Suppressor macrophage (primary cell): ENCODE measurements at regions not wholly inside any gene's neighbourhood (a gene's known extent, or its start where the extent isn't known, plus 50 kb on each side); places are given as distances from the start of the nearest gene placed in this dataset.
"Not testable (repeated sequence)": the region's sequence is repeated elsewhere in the genome, so short reads cannot be mapped to it uniquely, and the experiment has no call there.

Experiments used
- DNase-seq, 4 experiments: peaks; one replicate each; pipeline ENCODE4 v3.0.0-alpha.2; 2020 to 2022

DNA sequence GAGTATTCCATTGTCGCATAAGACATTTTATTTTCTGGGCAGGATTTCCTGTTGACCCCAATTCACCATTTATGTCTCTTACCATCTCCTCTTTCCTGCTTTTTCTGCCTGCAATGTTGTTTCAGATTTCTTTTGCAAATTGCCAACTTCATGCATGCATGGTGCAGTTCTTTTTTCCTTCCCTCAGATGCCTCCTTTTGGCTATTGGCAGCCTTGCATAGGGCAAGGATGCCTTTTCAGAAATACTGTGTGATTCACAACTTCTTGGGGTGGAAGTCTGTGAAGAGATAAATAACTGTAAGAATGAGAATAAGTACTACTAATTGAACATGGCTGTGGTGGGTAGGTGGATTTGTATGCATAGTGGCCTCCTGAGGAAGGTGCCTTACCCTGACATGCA is 116.7 kb downstream of the SOX4 start:
- DNase-seq, result no peak

DNA sequence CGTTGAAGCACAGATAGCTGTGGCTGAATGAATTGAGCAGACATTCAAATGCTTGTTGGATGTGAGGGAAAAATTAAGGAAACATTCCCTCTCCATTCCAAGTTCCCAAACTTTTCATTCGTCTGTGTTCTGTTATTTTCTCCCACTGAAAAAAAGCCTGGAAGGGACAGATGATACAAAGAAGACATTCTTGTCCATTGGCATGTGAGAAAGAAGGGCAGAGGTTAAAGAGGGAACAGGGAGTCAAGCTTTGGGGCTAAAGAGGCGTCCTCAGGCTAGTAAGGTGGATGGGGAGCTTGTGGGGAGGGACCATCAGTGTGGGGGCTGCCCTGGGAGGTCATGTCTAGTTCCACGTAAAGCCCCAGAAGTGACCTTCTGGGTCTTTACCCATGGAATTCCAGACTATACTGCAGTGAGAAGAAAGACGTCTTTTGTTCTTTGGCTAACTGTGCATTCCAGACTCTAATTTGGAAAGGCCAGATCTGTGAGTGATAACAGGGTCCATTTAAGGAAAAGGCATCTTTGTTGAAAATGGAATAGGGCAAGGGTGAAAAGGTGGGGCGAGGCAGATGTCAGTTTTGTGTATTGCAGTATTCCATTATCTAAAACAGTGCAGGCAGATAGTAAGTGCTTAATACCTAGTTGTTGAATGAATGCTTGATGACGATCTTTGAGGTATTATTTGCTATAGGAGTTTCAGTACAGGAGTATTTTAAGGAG is 117.5 kb downstream of the SOX4 start:
- DNase-seq, result no peak

DNA sequence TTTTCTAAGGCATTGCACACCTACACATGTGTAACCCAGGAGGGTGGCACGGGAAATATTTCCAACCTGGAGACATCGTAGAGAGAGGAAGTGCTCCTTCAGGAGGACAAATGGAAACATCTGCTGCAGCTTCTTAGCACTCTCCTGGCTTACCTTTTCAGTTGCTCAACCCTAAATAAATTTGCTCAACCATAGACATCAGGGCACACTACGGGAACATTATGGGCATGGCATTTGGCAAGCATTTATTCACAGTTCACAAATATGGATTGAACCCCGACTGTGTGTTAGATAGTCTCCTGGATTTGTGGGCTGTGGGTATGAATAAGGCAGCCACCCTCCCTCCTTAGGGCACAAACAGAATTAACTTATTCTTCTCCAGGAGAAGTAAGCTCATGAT is 118.7 kb downstream of the SOX4 start:
- no peak for DNase-seq

DNA sequence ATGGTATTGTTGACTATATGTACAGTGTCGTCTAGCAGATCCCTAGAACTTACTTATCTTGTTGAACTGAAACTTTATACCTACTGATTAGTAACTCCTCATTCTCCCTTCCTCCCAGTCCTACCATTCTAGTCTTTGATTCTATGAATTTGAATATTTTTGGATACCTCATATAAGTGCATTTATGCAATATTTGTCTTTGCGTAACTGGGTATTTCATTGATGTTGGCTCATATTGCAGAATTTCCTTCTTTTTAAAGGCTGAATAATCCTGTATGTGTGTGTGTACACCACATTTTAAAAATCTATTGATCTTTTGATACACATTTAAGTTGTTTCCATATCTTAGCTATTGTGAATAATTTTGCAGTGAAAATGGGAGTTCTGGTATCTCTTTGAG is 119.9 kb downstream of the SOX4 start:
- peak in 2 of 4 experiments; percentile 21 to 25 for DNase-seq

DNA sequence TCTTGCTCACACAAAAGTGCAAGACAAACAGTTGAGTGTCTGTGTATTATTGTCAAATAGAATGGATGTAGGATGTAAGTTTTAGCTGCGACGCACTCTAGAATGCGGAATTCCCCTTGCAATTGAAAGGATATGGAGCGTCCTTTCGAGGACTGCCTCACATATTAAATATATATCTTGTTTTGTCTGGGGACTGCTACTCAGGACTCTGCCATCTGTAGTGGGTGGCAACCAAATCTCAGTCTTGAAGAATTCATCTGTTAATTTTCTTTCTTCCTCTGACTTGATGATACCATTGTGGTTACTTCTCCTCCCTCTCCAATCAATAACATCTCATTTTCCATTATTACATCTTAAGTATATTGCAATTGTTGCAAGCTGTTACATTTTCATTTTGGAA is 121.6 kb downstream of the SOX4 start:
- DNase-seq, result no peak

DNA sequence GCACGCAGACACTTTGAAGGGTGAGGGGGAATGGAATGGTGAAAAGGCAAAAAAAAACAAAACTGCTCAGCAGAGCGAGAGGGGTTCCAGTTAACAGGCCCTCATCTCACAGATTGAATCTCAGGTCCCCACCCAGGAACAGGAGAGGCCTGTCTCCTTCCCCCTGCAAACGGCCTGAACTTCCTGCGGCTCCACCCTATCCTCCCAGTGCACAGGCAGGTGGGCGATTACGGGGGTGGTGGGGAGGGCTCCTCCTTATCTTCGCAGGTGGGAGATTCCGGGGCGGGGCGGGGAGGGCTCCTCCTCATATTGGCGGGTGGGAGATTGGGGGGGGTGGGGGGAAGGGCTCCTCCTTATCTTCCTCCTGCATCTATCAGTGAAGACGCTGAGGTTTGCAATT is 129.0 kb downstream of the SOX4 start:
- no peak for DNase-seq

DNA sequence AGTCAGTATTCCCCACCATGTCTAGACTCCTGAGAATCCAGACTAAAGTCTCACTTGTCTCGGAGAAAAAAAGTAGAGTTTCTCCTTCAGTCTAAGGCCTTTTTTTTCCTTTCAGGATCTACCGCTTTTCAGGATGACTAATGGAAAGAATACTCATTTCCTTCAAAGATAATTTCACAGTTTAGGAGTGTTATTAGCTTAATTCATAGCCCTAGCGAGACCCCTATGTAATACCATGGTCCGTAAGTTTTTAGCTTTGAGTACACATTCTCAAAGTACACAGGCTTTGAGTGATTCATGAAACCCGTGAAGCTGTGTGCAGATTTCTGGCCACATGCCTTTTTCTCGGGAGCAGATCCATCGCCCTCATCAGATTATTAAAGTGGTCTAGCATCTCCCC is 133.1 kb downstream of the SOX4 start:
- no peak for DNase-seq

DNA sequence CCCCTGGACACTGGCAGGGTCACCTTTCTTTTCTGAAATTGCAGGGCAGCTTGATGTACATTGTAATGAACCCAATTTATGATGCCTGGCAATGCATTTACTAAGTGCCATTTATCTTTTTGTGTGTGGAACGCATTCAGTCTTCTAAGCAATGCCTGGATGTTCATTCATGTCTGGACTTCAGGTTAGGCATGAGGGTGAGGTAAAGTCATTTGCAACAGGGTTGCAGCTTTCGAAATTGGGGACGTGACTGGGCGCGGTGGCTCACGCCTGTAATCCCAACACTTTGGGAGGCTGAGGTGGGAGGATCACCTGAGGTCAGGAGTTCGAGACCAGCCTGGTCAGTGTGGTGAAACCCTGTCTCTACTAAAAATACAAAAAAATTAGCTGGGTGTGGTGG is 134.6 kb downstream of the SOX4 start:
- no peak for DNase-seq

DNA sequence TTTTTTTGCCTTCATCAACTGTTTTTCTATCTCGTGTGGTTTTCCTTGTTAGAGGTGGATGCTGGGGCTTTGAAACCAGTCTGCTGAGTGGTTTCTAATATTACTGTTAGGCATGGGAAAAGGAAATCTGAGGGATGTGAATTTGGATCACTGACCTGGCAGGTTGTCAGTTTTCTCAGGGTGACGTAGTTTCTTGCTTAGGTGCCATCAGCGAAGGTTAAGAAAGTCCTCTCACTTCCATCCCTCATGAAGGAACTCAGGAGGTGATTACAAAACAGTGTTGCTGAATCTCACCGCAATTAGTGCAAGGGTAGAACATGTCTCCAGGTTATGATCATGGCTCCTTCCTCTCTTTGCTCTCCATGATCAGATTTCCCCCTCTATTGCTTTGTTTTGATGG is 135.9 kb downstream of the SOX4 start:
- DNase-seq, result no peak

DNA sequence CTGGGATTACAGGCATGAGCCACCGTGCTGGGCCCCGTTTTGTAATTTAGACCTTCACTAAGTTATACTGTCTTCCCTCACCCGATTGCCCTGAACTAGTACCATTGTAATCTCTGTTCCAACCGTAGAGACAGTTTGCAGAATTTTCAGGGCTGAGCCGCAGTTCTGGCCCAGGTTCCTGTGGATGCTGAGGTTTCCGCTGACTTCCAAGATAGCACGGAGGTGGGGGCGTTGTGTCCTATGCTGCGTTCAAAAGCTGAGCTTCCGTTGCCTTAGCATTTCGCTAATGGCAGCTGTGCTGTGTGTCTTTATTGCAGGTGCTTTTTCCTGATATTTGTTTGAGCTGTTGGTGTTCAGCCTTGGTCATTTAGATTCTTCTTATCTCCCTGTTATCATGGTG is 137.0 kb downstream of the SOX4 start:
- DNase-seq, result no peak

DNA sequence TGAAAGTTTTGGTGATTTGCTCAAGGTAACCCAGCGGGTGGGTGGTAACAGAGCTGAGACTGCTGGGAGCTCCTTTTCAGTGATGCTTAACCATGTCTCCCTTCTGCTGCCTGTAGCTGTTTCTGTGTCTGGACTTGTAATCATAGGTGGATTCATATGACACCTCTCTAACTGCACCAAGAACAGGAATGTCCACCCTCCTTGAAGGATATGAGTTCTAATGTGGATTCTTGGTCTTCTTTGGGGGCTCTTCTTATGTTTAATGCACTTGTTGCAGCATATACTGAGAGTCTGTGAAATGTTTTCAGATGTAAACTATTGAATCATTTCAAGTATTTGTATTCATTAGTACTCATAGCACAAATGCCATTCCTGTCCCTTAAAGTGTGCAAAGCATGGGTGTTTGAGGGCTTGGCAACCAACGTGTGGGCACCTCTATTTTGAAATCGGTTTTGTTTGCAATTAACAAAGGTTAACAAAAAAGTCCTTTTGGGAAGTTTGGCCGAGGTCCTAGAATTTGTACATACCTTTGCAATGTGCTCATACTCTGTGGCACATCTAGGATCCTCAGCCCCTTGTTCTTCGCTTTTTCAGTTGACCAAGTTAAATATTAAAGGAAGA is 138.0 kb downstream of the SOX4 start:
- DNase-seq, result no peak

DNA sequence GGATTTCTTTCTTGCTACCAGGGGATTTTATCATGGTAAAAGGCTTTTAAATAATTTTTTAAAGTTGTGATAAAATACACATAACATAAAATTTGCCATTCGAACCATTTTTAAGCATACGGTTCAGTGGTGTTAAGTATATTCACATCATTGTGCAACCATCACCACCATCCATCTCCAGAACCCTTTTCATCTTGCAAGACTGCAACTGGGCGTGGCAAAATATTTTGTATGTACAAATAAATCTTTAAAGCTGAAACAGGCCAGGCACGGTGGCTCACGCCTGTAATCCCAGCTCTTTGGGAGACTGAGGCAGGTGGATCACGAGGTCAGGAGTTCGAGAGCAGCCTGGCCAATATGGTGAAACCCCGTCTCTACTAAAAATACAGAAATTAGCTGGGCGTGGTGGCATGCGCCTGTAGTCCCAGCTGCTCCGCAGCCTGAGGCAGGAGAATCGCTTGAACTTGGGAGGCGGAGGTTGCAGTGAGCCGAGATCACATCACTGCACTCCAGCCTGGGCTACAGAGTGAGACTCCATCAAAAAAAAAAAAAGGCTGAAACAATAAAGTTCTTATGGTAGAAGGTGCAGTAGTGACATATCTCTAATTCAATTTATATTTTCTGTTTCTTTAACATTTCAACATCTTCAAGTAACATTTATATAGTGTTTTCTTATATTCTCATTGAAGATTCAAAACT is 138.6 kb downstream of the SOX4 start:
- not testable (repeated sequence) for DNase-seq

DNA sequence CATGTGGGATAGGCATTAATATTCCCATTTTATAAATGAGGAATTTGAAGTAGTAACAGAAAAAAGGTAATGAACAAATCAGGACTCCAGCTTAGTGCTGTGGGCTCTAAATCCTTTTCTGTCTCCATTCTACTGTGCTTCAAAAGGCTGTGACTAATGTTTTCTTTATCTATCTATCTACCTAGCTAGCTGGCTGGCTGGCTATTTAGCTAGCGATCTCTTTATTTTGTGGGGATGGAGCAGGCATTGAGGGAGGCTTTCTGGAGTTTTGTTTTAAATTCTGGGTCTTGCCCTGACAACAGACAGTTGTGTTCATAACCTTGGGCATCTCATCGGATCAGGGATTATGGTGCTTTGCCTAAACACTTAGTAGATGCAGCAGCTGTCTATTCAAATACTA is 139.2 kb downstream of the SOX4 start:
- no peak for DNase-seq

DNA sequence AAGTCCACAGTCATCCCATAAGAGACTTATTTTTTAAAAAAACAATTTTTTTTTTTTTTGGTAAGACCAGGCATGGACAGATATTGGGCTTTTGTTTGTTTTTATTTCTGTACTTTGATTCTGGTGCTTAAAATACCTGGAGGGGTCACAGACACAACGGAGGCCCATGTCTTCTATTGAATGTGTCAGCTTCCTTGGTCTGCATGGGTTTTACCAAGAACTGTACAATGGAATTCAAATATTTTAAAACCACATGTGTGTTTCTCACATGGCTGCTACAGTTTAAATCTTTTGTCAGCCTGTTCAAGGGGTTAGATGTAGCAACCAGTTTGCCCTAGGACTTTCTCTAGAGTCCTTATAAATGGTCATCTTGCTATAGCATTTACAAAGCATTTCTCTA is 139.8 kb downstream of the SOX4 start:
- no peak for DNase-seq

DNA sequence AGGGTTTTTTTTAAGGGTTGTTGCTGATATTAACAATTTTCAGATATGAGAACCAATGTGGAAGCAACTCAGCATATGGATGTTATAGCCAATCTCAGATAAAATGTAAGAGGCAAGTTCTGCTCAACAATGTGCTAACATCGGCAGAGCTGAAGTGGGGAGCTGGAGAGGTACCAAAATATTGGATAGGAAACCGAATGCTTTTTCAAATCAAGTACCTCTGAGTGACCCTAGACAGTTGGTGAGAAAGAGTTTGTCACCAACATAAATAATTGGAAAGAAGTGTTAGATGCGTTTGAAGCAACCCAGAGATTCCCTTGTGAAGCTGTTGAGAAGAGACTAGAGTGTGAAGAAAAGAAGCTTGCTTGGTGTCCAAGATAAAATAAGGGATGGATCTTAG is 140.7 kb downstream of the SOX4 start:
- no peak for DNase-seq

DNA sequence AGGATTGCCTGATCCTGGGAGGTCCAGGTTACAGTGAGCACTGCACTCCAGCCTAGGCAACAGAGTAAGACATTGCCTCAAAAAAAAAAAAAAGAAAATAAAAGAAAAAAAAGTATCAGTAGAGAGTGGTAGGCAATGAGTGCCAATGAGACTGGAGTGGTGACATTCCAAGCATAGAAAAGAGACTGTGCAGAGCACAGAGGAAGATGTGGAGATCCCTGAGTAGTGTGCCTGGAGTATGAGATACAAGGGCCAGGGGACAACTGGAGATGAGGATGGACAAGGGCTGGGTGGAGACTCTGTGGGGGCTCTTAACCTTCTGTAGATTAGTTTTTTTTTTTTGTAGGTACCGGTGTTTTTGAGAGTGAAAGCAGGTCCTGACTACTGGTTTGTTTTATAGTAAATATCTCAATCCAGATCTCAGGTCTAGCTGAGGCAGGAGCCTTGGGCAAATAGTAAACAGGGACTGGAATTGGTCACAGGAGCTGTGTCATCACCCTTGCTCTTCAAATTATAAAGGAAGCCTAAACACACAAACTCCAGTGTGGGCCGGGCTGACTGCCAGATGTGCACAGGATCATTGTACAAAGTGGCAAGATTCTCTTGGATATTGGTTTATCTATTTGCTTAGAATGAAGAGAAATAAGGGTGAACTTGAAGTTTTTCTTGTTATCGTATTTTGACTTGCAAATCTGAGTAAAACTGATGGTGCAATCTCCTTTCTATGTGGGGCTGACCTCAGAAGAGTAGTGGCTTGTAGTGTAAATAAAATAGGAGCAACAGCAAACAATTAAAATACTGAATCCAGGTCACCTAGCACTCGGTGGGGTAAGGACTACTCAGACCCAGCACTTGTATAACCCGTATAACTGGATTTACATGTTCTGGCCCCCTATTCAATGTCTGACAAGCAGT is 144.9 kb downstream of the SOX4 start:
- DNase-seq, result no peak

DNA sequence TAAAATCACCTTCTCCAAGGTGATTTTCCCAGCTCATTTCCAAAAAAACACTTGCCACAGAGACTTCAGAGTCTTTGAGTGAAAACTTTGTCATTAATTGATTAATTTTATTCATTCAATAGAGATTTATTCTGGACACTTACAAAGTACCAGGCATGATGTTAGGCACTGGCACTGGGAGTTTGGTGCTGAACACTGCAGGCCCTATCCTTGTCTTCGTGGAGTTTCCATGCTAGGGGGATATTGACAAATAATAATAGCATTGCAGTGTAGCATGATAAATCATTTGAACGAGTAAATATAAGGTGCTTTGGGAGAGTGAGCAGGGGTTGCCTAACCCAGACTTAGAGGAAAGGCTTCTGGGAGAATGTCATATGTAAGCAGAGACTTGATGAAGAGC is 145.7 kb downstream of the SOX4 start:
- DNase-seq, result no peak

DNA sequence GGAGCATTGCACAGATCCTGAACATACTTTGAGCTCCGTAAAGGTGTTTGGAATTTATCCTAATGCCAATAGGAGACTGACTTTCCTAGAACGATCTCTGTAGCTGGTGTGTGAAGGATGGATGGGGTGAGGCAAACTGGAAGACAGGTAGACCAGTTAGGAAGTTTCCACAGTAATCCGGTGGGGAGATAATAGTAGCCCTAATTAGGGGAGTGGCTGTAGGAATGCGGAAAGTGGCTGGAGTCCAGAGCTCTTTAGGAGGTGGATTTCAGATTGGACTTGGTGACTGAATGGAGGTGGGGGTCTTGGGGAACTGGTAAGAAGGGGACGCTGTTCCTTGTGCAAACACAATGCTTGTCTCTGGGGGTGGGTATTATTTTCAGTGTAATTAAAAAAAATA is 146.3 kb downstream of the SOX4 start:
- no peak for DNase-seq

DNA sequence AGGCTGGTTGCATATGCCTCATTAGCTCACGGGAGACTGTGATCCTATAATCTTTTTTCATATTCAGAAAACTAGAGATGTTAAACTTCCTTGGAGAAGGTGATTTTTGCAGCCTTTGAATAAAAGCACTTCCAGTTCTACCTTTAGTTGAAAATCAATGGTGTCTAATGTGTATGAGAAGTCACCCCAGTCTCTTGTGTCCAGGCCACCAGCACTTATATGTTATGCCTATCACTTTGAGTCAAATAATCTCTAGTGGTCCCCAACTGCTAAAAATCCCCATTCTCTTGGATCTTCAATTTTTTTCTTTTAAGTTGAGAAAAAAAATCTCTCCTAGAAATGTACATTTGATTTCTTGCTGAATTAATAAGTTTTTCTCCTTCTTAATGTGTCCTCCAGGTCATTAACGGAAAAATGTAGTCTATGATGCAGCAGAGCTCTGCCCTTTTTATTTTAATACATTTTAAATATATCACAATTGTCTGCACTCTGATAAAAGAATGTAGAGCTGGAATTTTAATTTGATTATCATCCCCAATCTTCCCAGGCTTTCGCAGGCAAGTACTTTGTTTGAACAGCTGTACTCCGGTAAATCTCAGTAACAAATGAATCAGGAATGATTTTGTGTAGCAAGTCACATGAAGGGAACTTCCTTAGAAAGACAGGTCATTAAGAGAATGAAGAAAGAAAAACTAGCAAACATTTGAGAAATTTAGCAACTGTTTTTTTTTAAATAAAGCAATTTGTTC is 147.0 kb downstream of the SOX4 start:
- DNase-seq, result no peak

DNA sequence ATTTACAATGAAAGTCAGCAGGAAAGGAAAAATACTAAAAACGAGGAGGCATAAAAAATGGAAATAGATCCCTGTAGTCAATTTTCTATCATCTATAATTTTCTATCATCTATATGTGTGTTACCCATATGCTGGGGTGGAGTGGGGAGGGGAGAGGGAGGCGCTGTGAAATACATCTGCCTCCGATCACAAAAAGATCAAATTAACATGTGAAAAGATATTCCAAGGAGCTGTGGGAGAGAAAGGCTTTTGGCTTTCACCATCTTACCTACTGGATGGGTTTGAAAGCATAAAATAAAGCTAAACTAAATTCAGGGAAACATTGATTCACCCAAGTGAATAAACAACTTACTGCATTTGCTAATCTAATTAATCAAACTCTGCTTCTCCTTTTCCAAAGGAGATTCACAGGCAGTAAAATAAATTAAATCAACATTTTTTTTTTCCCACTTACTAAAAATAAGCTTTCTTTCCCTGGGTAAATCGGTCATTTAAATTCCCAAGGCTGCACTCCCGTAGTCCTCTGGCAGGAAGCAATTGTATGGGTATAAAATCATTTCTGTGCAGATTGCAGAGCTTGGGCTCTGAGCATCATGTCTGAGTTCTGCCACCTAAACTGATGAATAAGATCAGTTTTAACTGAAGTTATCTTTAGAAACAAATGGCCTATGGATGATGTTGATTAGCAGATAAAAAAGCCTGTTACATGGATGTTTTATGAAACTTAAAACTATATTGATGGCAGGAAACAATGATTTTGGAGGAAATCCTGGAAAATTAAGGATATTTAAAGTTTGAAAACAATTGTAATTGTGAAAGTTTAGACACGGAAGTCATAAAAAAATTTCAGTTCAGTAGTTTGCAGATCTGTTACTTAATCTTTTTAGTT is 147.9 kb downstream of the SOX4 start:
- no peak for DNase-seq

DNA sequence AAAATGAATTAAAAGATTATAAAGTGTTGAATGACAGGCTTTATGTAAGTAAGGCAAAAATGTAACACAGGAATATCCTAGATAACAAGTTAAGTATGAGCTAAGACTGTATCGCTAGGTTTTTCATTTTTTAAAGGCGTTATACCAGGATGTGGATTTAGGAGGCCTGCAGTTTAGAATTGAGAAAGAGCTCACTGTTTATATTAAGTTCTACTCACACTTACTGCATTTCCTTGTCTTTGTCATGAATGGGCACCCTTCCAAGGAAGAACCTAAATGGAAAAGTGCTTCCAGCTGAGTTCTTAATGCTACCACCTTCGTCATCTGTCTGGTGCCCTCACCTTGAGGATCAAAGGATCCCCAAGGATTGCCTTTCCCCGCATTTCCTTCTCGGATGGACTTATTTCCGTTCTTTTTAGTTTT is 148.7 kb downstream of the SOX4 start:
- peak in 1 of 4 experiments; percentile 4 for DNase-seq
